ENCODE measurements at regions not wholly inside any gene's neighbourhood (a gene's known extent, or its start where the extent isn't known, plus 50 kb on each side); places are given as distances from the start of the nearest gene placed in this dataset.

DNA sequence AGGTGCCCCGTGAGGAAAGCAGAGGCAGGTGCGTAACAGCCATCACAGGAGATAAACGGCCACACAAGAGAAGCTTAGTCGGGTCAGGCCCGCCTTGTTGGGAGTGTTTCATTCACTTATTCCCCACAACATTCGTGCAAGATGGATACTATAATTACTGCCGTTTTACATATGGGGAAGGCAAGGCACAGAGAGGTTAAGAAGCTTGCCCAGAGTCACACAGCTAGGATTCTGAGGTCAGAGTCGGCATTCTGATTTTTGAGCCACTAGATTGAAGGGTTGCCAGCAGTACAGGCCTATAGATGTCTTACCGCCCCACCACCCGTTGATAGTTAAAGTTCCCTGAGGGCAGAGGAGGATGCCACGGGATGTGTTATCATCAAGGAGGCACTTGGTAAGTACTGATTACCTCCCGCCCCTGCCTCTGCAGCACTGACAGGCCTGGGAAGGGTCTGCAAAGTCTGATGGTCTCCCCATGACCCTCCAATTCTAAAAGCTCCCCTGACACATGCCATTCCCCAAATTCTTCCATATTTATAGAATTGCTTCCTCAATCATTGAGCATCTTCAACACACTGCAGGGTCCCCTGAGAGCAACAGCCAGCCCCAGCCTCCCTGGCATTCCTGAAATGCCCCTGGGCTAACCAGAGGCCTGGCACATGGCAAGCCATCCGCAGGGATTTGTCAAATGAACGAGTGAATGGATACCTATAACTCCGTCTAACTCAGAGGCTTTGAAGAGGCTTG is 74.7 kb upstream of the CLDN14 start:
- in situ Hi-C loops (cut with MboI; ENCODE audit: low sequenced_read_pairs), result no loop called here

DNA sequence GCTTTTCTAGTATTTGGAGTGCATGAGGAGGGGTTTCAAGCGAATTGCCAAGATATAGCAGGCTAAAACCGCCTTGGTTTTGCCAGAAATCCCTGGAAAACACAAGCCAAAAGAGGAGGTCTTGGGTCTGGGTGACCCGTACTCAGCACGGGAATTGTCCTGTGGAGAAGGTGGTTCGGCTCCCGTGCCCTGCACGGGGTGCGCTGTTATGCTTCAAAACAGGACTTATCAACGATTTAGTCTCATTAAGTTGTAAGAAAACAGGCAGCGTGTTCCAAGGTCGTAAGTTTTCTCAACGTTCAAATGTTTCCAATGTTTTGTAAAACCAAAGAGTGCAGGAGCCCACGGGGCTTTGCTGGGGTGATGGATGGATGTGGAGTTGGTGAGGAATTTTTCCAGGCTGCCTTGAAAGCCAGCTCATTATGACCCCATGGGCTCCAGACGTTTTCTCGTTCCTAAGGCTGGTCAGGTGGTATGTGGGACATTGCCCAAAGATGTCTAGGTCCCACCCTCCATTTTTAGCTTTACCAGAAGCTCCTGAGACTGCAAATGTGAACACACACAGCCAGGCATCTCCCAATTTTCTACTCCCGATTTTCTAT is 75.4 kb upstream of the CLDN14 start:
- in situ Hi-C loops (cut with MboI; ENCODE audit: low sequenced_read_pairs), result no loop called here

DNA sequence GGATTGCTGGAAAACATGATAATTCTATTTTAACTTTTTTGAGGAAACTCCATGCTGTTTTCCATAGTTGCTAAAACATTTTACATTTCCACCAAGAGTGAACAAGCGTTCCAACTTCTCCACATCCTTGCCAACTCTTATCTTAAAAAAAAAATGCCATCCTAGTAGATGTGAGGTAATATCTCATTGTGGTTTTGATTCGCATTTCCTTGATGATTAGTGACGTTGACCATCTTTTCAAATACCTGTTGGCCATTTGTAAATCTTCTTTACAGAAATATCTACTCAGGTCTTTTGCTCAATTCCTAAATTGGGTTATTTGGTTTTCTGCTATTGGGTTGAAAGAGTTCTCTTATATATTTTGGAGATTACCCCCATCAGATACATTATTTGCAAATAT is 77.4 kb upstream of the CLDN14 start:
- in situ Hi-C loops (cut with MboI; ENCODE audit: low sequenced_read_pairs), result no loop called here

DNA sequence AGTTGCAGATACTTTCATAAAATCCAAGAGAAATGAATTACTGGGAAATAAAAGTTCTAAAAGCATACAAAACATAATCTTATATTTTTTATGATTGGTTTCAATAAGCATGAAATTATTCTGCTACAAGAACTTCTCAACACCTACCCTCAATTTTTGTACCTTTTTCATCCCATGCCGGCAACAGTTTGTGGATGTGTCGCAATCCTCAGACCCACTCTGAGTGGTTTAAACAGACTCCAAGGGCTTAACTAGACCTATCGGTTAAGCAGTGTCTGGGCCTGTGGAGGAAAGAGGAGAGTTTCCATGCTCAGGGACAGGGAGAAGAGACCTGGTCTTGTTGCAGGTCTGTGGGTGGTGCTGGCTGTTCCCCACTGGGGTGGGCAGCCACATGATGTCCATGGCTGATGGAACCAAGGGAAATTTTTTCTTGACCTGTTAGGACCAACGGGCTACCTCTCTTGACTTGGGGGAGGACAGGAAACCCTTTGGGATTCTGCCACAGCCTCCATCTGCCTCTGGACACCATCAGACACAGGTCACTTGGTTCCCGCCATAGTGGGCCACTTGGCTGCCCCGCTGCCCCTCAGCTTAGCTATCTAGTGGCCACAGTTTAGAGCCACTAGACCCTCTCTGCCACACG is 81.1 kb upstream of the CLDN14 start:
- in situ Hi-C loops (cut with MboI; ENCODE audit: low sequenced_read_pairs), result no loop called here

DNA sequence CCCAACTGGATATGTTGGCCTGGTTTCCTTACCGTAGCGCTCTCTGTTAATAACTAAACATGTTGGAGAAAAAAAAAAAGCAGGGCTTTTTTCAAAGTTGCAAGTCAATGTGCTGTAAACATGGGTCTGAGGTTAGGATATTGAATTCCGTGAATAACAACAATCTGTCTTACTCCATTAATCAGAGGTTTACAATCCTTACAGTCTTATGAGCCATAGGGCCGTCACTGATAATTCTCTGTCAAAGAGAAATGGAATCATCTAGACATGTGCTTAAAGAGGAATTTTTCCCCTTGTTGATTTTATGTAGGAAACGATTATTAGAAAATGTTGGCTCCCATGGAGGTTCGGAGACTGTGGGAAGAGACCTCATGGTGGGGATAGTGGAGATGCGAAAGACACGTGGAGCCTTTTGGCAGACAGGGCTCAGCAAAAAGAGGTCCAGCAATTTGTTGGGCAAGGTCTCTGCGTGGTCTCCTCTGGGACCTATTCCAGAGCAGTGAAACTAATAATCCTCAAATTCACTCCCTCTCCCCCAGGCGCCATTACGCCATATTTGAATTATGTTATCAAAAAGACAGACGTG is 83.5 kb upstream of the CLDN14 start:
- in situ Hi-C loops (cut with MboI; ENCODE audit: low sequenced_read_pairs), result no loop called here

DNA sequence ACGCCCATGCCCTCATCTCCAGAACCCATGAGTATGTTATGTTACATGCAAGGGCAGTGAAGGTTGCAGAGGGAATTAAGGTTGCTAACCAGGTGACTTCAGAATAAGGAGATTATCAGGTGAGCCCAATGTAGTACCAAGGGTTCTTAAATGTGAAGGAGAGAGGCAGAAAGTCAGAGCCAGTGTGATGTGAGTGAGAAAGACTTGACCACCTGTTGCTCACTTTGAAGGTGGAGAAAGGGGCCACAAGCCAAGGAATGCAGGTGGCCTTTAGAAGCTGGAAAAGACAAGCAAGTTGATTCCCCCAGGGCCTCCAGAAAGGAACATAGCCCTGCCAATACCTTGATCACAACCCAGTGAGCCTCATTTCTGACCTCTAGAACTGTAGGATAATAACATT is 84.7 kb upstream of the CLDN14 start:
- in situ Hi-C loops (cut with MboI; ENCODE audit: low sequenced_read_pairs), result no loop called here

DNA sequence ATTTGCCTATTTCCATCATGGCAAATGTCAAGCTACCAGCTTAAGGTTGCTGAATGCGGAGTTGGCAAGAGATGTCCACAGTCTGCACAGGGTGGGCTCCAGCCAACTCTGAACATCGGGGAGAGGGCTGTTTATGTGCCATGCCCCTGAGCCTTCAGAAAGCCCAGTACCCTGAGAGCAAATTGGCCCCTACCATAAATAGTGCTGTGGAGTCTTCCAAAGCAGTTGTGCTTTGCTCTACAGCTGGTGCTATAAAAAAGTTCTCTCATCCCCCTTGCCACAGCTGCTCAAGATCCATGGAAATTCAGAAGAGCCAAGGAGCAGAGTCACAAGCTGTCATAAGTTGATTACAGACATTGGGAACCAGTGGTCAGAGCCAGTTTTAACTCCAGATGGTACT is 85.6 kb upstream of the CLDN14 start:
- in situ Hi-C loops (cut with MboI; ENCODE audit: low sequenced_read_pairs), result no loop called here

DNA sequence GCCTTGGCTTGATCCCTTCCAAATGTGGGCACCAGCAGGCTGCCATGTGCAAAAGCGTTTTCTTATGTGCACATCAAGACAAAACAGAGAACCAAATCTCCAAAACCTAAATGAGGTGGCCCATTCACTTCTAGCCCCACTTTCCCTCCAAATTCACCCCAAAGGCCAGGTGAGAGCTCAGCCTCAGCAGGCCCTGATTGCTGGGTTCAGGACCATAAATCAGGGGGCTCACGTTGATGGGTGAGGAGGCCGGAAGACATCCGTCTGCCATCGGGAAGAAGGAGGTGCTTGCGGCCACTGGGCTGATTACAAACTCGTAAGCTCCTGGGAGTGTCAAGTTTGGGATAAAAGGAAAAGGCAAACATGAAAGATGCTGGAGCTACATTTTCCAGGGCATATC is 86.7 kb upstream of the CLDN14 start:
- in situ Hi-C loops (cut with MboI; ENCODE audit: low sequenced_read_pairs), result no loop called here

DNA sequence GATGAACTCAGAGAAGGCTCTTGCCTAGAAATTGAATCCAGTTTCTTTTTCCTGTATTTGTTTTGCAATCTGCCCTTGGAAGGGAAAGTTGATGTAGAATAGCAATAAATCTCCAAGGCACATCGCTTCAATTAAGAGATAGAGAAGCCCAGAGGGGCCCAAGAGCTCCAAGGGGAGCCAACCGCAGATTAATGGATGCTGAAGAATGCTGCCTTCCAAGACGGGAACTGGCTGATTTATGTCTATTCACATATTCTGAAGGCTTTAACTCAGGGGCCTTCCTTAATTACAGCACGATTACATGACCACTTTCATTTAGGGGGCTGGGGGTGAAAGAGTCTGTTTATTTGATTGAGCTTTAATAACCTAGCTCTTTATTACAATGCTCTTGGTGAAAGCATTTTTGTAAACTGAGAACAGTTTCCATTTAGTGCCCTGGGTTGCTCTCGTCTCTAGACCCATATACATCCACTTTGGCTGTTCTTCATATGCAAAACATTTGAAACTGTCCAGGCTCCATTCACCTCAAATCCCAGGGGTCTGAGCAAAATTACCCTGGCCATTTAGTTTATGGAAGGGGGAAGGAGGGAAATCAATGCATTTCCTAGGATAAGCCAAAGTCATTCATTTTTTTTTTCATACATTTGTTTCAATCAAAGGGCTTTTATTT is 87.4 kb upstream of the CLDN14 start:
- in situ Hi-C loops (cut with MboI; ENCODE audit: low sequenced_read_pairs), result no loop called here

DNA sequence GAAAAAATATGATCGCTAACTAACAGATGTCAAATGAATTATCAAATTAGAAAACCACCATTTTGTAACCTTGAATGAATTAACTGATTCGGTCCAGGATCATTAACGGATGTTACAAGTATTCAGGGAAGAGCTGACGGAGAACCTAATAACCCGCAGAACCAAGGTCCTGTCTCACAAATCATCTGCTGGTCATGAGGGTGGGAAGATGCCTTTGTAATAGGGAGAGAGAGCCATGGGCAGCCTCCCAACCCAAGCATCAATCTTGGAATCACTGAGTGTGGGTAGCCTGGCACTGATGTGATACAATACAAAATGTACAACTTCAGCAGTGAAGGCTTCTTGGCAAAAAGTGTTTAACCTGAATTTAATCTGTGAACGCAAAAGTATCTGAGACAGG is 89.6 kb upstream of the CLDN14 start:
- in situ Hi-C loops (cut with MboI; ENCODE audit: low sequenced_read_pairs), result no loop called here

DNA sequence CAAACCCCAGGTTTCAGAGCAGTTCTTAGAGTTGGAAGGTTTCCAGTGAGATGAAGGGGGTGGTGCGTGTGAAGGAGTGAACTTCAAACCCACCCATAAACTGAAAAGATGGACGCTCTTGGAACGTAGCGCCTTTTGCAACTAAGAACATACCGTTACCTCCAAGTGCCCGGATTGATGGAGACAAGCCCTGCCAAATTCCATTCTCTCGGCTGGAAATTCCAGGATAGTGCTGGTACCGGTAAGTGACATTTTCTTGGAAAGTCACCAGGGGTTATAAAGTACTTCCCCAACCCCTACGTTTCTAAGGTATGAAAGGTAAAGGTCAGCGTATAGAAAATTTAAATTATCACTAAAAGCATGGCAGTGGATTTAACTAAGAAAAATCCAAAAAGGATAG is 91.6 kb upstream of the CLDN14 start:
- in situ Hi-C loops (cut with MboI; ENCODE audit: low sequenced_read_pairs), result no loop called here

DNA sequence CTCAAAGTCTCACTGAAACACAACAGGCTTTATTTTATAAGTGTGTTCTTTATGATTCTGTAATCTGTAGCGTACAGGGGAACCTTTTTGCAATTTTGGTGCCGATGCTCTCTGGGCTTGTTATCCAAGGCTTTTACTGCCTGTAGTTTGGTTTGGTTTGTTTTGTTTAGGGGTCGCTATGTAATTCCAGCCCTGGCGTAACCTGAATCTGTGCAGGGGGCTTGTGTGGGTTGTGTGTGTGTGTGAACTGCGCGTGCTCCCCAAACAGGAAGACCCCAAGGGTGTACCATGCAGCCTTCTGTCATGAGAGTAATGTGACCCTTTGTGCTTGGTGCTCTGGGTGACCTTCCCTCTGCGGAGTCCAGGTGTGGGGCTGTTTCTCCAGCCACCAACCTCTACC is 92.1 kb upstream of the CLDN14 start:
- in situ Hi-C loops (cut with MboI; ENCODE audit: low sequenced_read_pairs), result no loop called here

DNA sequence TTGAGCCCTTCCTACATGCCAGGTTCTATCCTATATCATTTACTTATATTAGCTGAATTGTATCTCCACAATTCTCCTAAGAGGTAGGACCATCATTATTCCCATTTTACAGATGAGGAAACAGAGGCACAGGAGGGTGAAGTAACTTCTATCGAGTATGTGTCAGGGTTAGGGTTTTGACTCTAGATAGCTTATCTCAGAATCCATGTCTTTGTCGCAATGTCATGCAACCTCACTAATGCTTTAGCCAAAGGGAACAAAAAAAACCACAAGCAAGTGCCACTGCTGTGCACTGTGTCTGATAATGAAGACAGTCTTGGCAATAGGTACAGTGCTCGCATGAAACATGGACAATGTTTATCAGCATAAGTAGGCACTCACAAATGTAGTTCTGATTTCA is 95.4 kb upstream of the CLDN14 start:
- in situ Hi-C loops (cut with MboI; ENCODE audit: low sequenced_read_pairs), result no loop called here

DNA sequence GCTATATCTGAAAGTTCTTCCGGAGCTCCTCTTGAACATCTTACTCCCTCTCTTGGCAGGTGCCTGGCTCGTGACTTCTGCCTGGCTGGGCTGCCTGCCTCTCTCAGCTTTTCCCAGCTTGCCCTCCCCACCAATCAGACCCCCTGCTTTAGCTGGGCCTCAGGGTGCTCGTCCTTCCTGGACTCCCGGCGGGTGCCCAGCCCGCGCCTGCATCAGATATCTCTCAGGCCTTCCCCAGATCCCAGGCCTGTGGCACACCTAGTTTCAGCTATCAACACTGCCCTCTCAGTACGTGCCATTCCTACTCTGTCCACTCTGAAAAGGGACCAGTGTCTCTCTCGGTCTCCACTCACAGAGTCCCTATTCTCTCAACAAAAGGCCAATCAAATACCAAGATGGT is 96.5 kb upstream of the CLDN14 start:
- in situ Hi-C loops (cut with MboI; ENCODE audit: low sequenced_read_pairs), result no loop called here

DNA sequence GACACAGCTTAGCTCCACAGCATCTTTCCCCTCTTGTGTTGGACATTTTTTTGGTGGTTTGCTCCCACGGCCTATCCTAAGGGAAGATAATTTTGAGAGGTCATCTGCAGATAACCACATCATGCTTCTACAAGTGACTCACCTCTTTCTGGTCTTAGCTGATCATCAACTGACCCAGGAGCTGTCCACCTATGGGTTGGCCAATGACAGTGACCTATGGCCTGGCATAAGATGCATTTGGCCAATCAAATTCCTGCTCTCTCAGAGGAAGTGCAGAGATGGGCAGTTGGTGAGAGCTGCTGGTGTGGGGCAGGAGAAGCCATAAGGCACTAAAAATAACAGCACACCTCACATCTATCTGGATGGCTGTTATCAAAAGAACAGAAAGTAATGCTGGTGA is 100.0 kb upstream of the CLDN14 start:
- in situ Hi-C loops (cut with MboI; ENCODE audit: low sequenced_read_pairs), result no loop called here

DNA sequence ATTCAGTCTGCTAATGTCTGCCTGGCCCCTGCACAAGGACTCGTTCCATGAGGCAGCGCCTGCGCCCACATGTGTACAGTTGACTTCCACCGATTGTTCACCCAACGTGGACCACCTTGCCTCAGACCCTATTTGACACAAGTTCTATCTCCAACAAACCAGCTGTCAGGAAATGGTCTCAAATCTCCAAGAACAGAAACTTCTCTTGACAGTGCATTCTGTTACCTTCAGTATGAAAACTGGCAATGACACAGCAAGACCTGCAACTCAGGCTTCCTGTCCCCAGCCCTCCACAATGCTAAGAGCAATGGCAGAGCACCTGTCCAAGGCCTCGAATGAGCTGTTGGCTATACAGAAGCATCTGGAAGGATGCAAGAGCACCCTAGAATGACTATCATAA is 102.3 kb upstream of the CLDN14 start:
- in situ Hi-C loops (cut with MboI; ENCODE audit: low sequenced_read_pairs), result no loop called here

DNA sequence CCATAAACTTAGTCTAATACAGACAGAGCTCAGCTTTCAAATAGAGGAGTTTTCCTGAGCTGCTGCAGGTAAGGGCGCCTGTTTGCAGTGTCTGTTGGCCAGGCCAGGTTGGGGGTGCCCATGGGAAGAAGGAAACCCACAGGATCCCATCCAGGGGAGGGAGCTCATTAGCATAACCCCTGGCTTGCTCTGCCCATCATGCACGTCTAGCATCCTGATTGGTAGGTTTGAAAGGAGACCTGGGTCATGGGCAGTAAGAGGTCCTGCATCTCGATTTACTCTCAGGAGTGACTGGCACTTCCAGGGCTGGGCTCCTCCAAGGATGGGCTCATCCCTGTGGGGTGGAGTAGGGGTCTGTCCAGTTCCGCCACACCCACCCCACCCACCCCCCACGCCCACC is 103.7 kb upstream of the CLDN14 start:
- in situ Hi-C loops (cut with MboI; ENCODE audit: low sequenced_read_pairs), result no loop called here

DNA sequence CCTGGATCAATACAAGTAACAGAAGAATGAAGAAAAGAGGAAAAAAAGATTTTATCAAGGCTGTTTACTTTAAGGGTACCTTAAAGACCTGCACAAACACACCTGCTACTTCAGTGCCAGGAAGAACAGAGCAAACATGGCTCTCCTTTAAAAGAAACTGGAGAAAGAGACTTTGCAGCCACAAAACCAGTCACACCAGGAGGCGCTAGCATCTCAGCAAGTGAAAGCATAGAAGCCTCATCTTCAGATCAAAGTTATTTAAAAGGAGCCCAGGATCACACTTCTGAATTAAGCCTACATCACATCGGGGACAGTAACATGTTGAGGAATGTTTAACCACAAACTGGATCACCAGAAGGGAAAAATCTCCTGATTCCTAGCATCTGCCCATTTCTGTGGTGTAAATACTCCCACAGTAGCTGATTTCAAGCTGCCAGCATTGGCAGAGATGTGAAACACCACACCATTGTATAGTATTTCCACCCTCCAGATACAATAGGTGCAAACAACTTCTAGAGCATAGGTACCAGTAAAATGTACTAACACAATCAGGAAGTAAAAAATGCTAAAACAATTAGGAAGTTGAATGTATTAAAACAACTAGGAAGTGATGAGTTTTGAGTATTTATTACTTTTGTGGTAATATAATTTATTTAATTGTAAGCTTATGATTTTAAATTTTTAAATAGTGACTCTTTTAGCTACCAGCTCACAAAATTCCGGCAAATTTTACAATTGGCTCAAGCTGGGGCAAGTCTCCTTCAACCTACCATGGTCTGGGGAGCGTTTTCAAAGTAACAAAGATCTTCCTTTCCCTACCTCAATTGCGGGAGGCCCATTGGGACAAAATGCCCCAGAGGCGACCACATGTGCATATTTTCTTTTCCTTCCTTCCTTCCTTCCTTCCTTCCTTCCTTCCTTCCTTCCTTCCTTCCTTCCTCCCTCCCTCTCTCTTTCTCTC is 105.3 kb upstream of the CLDN14 start:
- in situ Hi-C loops (cut with MboI; ENCODE audit: low sequenced_read_pairs), result no loop called here

DNA sequence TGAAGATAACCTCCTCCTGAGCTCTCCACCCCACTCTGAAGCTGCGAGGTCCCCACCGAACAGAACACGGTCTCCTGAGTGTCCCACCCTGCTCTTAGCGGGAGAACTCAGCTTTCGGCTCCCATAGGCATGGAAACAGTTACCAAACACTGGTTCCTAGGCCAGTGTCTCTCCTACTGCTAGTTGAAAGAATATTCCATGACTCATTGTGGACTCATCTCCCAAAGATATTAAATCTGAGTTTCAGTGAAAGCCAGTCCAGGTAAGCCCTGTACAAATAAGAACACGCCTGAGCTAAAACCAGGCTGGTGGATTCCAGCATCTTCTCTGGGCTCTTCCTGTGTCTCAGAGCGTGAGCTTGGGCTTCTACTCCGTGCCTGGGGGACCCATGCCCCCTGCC is 107.5 kb upstream of the CLDN14 start:
- in situ Hi-C loops (cut with MboI; ENCODE audit: low sequenced_read_pairs), result no loop called here

DNA sequence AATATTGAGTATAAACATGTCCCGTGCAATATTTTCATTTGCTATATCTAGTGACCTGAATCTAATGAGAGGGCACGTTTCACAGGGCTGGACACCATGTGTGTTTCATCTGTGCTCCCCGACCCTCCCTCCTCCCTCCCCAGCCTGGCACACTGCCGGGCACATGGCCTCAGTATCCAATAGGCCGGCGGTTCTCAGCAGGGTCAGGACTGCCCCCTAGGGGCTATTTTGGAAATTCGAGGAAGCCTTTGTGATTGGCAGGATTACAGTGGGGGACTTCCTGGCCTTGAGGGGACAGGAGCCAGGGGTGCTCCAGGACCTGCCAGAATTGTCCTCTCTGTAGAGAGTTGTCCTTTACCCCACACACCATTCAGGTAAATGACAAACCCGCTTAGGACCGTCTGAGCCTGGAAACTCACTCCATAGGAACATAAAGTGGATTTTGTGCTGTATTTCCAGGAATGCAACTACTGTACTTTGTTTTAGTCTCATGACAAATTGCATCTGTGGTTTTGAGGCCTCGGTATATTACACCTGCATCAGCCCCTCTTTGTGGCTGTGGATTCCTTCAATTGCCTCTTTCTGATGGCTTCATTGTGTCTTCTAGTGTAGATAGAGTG is 109.5 kb upstream of the SIM2 start:
- in situ Hi-C loops (cut with MboI; ENCODE audit: low sequenced_read_pairs), result no loop called here

Measured in HL-60/S4 (cell line).